DOHH2 (cell line): ENCODE measurements at regions not wholly inside any gene's neighbourhood (a gene's known extent, or its start where the extent isn't known, plus 50 kb on each side); places are given as distances from the start of the nearest gene placed in this dataset.

Experiments used
- CTCF ChIP-seq: fragments of 200-600 bp; sonication (generic); IDR thresholded peaks from one replicate; pipeline ENCODE4 v1.5.1; 2014; ENCODE audit warnings: antibody characterized with exemption, mild to moderate bottlenecking, low read depth, low read length; ENCODE audit not compliant: poor library complexity, severe bottlenecking
- EZH2phosphoT487 ChIP-seq: fragments of 200-600 bp; sonication (generic); IDR thresholded peaks from 2 replicates; pipeline ENCODE4 v1.6.1; 2017; ENCODE audit warnings: borderline replicate concordance, mild to moderate bottlenecking, antibody characterized with exemption, low read length, moderate library complexity, mixed read lengths

GRCh38 chr3:189049458-189050236 is 122.1 kb upstream of the TPRG1 start:
- TF ChIP-seq CTCF (peak; percentile 43), EZH2phosphoT487 (no peak)
